Adrenal gland (tissue), 9 donors: ENCODE measurements at regions not wholly inside any gene's neighbourhood (a gene's known extent, or its start where the extent isn't known, plus 50 kb on each side); places are given as distances from the start of the nearest gene placed in this dataset.

Experiments used
- DNase-seq, 7 donors: peaks; one replicate each; pipeline ENCODE4 v3.0.0-alpha.2; 2019 to 2020
- H3K27ac ChIP-seq, 5 donors: fragments of 200-600 bp; sonication (generic) in 4 of 5; 1 replicate in 3 of 5; 2 replicates in 2 of 5; pipeline versions ENCODE4 v1.5.1 to v1.8.0; 2016 to 2020; ENCODE audit warnings: mild to moderate bottlenecking in 1 of 5
- H3K27me3 ChIP-seq: fragments of 200-600 bp; 2 replicates; pipeline ENCODE4 v1.8.0; 2021
- H3K36me3 ChIP-seq, 2 donors: fragments of 200-600 bp; replicated peaks in 1 of 2; 1 replicate in 1 of 2; 2 replicates in 1 of 2; pipeline versions ENCODE4 v1.5.1 to v1.8.0; 2018 to 2022
- H3K4me1 ChIP-seq, 2 donors: fragments of 200-600 bp; replicated peaks in 1 of 2; 1 replicate in 1 of 2; 2 replicates in 1 of 2; pipeline versions ENCODE4 v1.5.1 to v1.8.0; 2018 to 2021
- H3K4me3 ChIP-seq, 4 donors: fragments of 200-600 bp; sonication (generic) in 3 of 4; one replicate each; pipeline ENCODE4 v1.5.1; 2016 to 2018
- H3K9me3 ChIP-seq, 3 donors: fragments of 200-600 bp; sonication (generic) in 1 of 3; replicated peaks in 1 of 3; 1 replicate in 2 of 3; 2 replicates in 1 of 3; pipeline versions ENCODE4 v1.5.1 to v1.8.0; 2016 to 2021
- CTCF ChIP-seq, 6 experiments: fragments of 450-650 bp in 4 of 6; fragments of 200-600 bp in 2 of 6; sonication (generic) in 1 of 6; IDR thresholded peaks; 1 replicate in 5 of 6; 2 replicates in 1 of 6; pipeline versions ENCODE4 v1.5.1 to v1.8.0; 2016 to 2021; ENCODE audit warnings: antibody characterized with exemption in 6 of 6, mild to moderate bottlenecking in 2 of 6, moderate library complexity in 1 of 6
- POLR2A ChIP-seq, 2 donors: fragments of 450-650 bp; IDR thresholded peaks; one replicate each; pipeline ENCODE4 v1.6.1; 2017; ENCODE audit warnings: antibody characterized with exemption in 2 of 2, mild to moderate bottlenecking in 2 of 2, moderate library complexity in 1 of 2
- WGBS, 4 donors: extraction: QIAGEN DNeasy Blood & Tissue Kit in 2 of 4; methylation state at CpG; one replicate each; pipeline versions ENCODE4 v1.1.5 to v1.1.7; 2013 to 2017; 5-methylcytosine and 5-hydroxymethylcytosine counted together
- intact Hi-C, 2 donors: fragments of 100-400 bp; cut with DNase I; formaldehyde crosslinking; loops; one replicate each; pipeline versions ENCODE4 v1.14.1 to v1.15.0; 2022 to 2023
- donor health status: healthy with polysubstance abuse.
- donor health status: Bipolar disorder and iron deficiency.
- donor health status: DM: yes; HTN: yes; CAD: no.
- donor health status: DM: no; HTN: no; CAD: no.
- donor health status: DM: no; HTN: no; CAD: no.

DNA sequence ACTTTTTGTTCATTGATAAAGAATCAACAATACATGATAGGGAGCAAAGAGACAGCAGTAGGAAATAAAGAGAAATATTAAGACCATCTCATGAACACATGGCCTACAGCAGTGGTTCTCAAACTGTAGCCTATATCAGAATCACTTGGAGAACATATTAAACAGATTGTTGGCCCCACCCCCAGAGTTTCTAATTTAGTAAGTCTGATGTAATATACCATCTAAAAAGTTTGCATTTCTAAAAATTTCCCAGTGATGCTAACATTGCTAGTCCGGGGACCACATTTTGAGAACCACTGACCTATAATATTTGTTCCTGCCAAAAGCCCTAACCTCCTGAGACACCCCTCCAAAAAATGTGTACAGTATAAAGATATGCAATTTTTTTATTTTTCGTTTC is 306.2 kb upstream of the NREP start:
- 69 to 88% (median 84%) methylated on average over 2 of the region's 2 CpGs for WGBS, 4 donors
- intact Hi-C loops: no loop called here
- H3K27me3 ChIP-seq: no peaks in the 10 kb centered on the region

DNA sequence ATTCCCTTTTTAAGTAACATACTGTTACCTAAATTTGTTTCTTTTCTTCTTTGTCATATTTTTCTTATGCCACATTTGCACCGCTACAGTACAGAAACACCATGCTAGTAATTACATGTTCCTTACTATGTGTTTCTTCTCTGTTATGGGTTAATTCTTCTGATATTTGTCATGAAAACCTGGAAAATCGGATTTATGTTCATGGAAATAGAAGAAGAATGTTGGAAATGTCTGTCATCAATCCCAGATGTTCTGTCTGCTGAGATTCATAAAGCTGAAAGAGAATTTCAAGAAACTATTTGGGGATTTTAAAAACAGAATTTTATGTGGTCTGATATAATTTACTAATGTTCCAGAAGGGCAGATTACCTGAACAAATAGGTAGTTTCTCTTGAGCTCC is 305.2 kb upstream of the NREP start:
- no peaks in the 10 kb centered on the region for H3K9me3 ChIP-seq
- no peaks in the 10 kb centered on the region for H3K4me1 ChIP-seq
- intact Hi-C loops: no loop called here
- WGBS, 4 donors: 76 to 81% (median 78%) methylated on average over 2 of the region's 2 CpGs
- H3K27me3 ChIP-seq: no peaks in the 10 kb centered on the region
- H3K36me3 ChIP-seq: no peaks in the 10 kb centered on the region
- DNase-seq: no peak
- no peak overlapping the region for H3K27ac ChIP-seq
- H3K4me3 ChIP-seq: no peak overlapping the region
- TF ChIP-seq CTCF (IDR thresholded peaks at IDR 0.05): no peak
- TF ChIP-seq POLR2A (IDR thresholded peaks at IDR 0.05): no peak

More for the DNA sequence above, 306.2 kb upstream of the NREP start:
- Histone ChIP-seq H3K27ac (no peak overlapping the region), H3K4me1 (no peaks in the 10 kb centered on the region), H3K9me3 (no peaks in the 10 kb centered on the region), H3K4me3 (no peak overlapping the region), H3K36me3 (no peaks in the 10 kb centered on the region)
- TF ChIP-seq POLR2A (IDR thresholded peaks at IDR 0.05): no peak
- no peak for TF ChIP-seq CTCF (IDR thresholded peaks at IDR 0.05)
- no peak for DNase-seq

DNA sequence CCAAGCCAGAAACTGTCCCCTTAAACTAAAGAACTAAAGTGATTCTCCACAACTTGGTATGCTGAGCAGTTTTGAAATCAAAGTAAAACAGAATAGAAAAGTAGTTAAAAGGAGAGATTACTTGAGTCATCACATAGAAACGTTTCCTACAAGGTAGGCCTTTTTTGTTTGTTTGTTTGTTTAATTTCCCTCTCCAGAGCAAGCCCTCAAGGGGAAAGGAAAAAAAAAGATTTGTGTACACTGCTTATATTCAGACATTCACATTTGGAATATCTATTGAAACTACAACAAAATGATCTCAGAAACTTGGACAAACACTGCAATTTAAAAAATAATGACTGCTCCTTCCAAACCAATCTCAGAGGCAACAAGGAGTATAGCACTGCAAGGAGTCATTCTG is 304.7 kb upstream of the NREP start:
- no peaks in the 10 kb centered on the region for H3K27me3 ChIP-seq
- no peak overlapping the region for H3K4me3 ChIP-seq
- H3K9me3 ChIP-seq: no peaks in the 10 kb centered on the region
- no peak for DNase-seq
- H3K27ac ChIP-seq: no peak overlapping the region
- no peak for TF ChIP-seq POLR2A (IDR thresholded peaks at IDR 0.05)
- no peak for TF ChIP-seq CTCF (IDR thresholded peaks at IDR 0.05)
- 17 to 36% (median 33%) methylated on average over 1 of the region's 1 CpG for WGBS, 4 donors
- intact Hi-C loops: no loop called here
- H3K4me1 ChIP-seq: no peaks in the 10 kb centered on the region
- H3K36me3 ChIP-seq: no peaks in the 10 kb centered on the region

- H3K4me1 ChIP-seq: no peaks in the 10 kb centered on the region
- WGBS, 4 donors: 69 to 81% (median 72%) methylated on average over 3 of the region's 3 CpGs
- no peak overlapping the region for H3K27ac ChIP-seq
- intact Hi-C loops: no loop called here
- H3K4me3 ChIP-seq: no peak overlapping the region
- H3K27me3 ChIP-seq: no peaks in the 10 kb centered on the region
- TF ChIP-seq CTCF (IDR thresholded peaks at IDR 0.05) (no peak), POLR2A (IDR thresholded peaks at IDR 0.05) (no peak)
- no peaks in the 10 kb centered on the region for H3K9me3 ChIP-seq
- no peak for DNase-seq
- H3K36me3 ChIP-seq: no peaks in the 10 kb centered on the region
Observed at GRCh38 chr5:112059579-112060135, 302.7 kb upstream of the NREP start.
